ENCODE measurements at regions not wholly inside any gene's neighbourhood (a gene's known extent, or its start where the extent isn't known, plus 50 kb on each side); places are given as distances from the start of the nearest gene placed in this dataset.

- H3K4me1 Mint-ChIP-seq: no peaks in the 10 kb centered on the region
- no peaks in the 10 kb centered on the region for H3K36me3 Mint-ChIP-seq (ENCODE audit: low read depth)
- H3K27ac Mint-ChIP-seq: no peak overlapping the region
- peaks cover 40% of the 10 kb centered on the region for H3K27me3 Mint-ChIP-seq
- H3K9me3 Mint-ChIP-seq: no peaks in the 10 kb centered on the region
- H3K4me3 Mint-ChIP-seq: no peak overlapping the region
- ATAC-seq (replicated peaks): no peak
Measured at GRCh38 chr15:79172801-79173460, 82.4 kb upstream of the RASGRF1 start.

- H3K27ac Mint-ChIP-seq: no peak overlapping the region
Measured at GRCh38 chr15:79172032-79172481, 81.5 kb upstream of the RASGRF1 start.

GRCh38 chr15:79171320-79172031, 80.9 kb upstream of the RASGRF1 start:
- peaks cover 41% of the 10 kb centered on the region for H3K27me3 Mint-ChIP-seq
- H3K4me3 Mint-ChIP-seq: no peak overlapping the region

More at GRCh38 chr15:79172032-79172481, 81.5 kb upstream of the RASGRF1 start:
- H3K4me3 Mint-ChIP-seq: no peak overlapping the region
- H3K4me1 Mint-ChIP-seq: no peaks in the 10 kb centered on the region
- no peaks in the 10 kb centered on the region for H3K36me3 Mint-ChIP-seq (ENCODE audit: low read depth)
- peaks cover 44% of the 10 kb centered on the region for H3K27me3 Mint-ChIP-seq
- no peak for ATAC-seq (replicated peaks)
- no peaks in the 10 kb centered on the region for H3K9me3 Mint-ChIP-seq

GRCh38 chr15:79170256-79170664, 79.7 kb upstream of the RASGRF1 start:
- Mint-ChIP-seq H3K4me3 (no peak overlapping the region), H3K9me3 (no peaks in the 10 kb centered on the region), H3K36me3 (ENCODE audit: low read depth) (no peaks in the 10 kb centered on the region), H3K4me1 (no peaks in the 10 kb centered on the region), H3K27me3 (peaks cover 45% of the 10 kb centered on the region), H3K27ac (no peak overlapping the region)
- ATAC-seq (replicated peaks): no peak

More at GRCh38 chr15:79171320-79172031, 80.9 kb upstream of the RASGRF1 start:
- no peak for ATAC-seq (replicated peaks)
- Mint-ChIP-seq H3K27ac (no peak overlapping the region), H3K4me1 (no peaks in the 10 kb centered on the region), H3K36me3 (ENCODE audit: low read depth) (no peaks in the 10 kb centered on the region), H3K9me3 (no peaks in the 10 kb centered on the region)

- no peak overlapping the region for H3K27ac Mint-ChIP-seq
- H3K36me3 Mint-ChIP-seq (ENCODE audit: low read depth): no peaks in the 10 kb centered on the region
- peaks cover 49% of the 10 kb centered on the region for H3K27me3 Mint-ChIP-seq
- H3K4me3 Mint-ChIP-seq: no peak overlapping the region
- ATAC-seq (replicated peaks): no peak
- H3K9me3 Mint-ChIP-seq: no peaks in the 10 kb centered on the region
- no peaks in the 10 kb centered on the region for H3K4me1 Mint-ChIP-seq
Measured at GRCh38 chr15:79169526-79170133, 79.0 kb upstream of the RASGRF1 start.

- Mint-ChIP-seq H3K36me3 (ENCODE audit: low read depth) (no peaks in the 10 kb centered on the region), H3K9me3 (no peaks in the 10 kb centered on the region), H3K27me3 (peaks cover 53% of the 10 kb centered on the region), H3K4me1 (no peaks in the 10 kb centered on the region), H3K27ac (no peak overlapping the region), H3K4me3 (no peak overlapping the region)
- ATAC-seq (replicated peaks): no peak
Measured at GRCh38 chr15:79168922-79169456, 78.4 kb upstream of the RASGRF1 start.

- H3K27me3 Mint-ChIP-seq: peaks cover 48% of the 10 kb centered on the region
- no peak overlapping the region for H3K27ac Mint-ChIP-seq
- H3K4me1 Mint-ChIP-seq: no peaks in the 10 kb centered on the region
- no peaks in the 10 kb centered on the region for H3K9me3 Mint-ChIP-seq
- no peak overlapping the region for H3K4me3 Mint-ChIP-seq
- no peak for ATAC-seq (replicated peaks)
- H3K36me3 Mint-ChIP-seq (ENCODE audit: low read depth): no peaks in the 10 kb centered on the region
Measured at GRCh38 chr15:79167776-79168175, 77.2 kb upstream of the RASGRF1 start.

GRCh38 chr15:79166311-79166955, 75.9 kb upstream of the RASGRF1 start:
- Mint-ChIP-seq H3K9me3 (no peaks in the 10 kb centered on the region), H3K4me3 (no peak overlapping the region), H3K27ac (no peak overlapping the region), H3K27me3 (peaks cover 40% of the 10 kb centered on the region), H3K4me1 (no peaks in the 10 kb centered on the region), H3K36me3 (ENCODE audit: low read depth) (no peaks in the 10 kb centered on the region)
- ATAC-seq (replicated peaks): no peak

- Mint-ChIP-seq H3K4me1 (no peaks in the 10 kb centered on the region), H3K9me3 (no peaks in the 10 kb centered on the region), H3K36me3 (ENCODE audit: low read depth) (no peaks in the 10 kb centered on the region), H3K27me3 (peaks cover 29% of the 10 kb centered on the region), H3K4me3 (no peak overlapping the region), H3K27ac (no peak overlapping the region)
- ATAC-seq (replicated peaks): no peak
Measured at GRCh38 chr15:79164465-79164864, 73.9 kb upstream of the RASGRF1 start.

- peaks cover 26% of the 10 kb centered on the region for H3K27me3 Mint-ChIP-seq
- no peak overlapping the region for H3K4me3 Mint-ChIP-seq
- ATAC-seq (replicated peaks): no peak
- no peaks in the 10 kb centered on the region for H3K9me3 Mint-ChIP-seq
- no peaks in the 10 kb centered on the region for H3K4me1 Mint-ChIP-seq
- no peak overlapping the region for H3K27ac Mint-ChIP-seq
- H3K36me3 Mint-ChIP-seq (ENCODE audit: low read depth): no peaks in the 10 kb centered on the region
Measured at GRCh38 chr15:79164043-79164442, 73.5 kb upstream of the RASGRF1 start.

GRCh38 chr15:79163395-79163794, 72.8 kb upstream of the RASGRF1 start:
- H3K4me1 Mint-ChIP-seq: no peaks in the 10 kb centered on the region

GRCh38 chr15:79161837-79162508, 71.4 kb upstream of the RASGRF1 start:
- H3K27me3 Mint-ChIP-seq: peaks cover 16% of the 10 kb centered on the region
- no peak overlapping the region for H3K4me3 Mint-ChIP-seq
- no peak overlapping the region for H3K27ac Mint-ChIP-seq
- H3K4me1 Mint-ChIP-seq: no peaks in the 10 kb centered on the region
- no peaks in the 10 kb centered on the region for H3K36me3 Mint-ChIP-seq (ENCODE audit: low read depth)
- no peaks in the 10 kb centered on the region for H3K9me3 Mint-ChIP-seq
- ATAC-seq (replicated peaks): no peak

More at GRCh38 chr15:79163395-79163794, 72.8 kb upstream of the RASGRF1 start:
- Mint-ChIP-seq H3K36me3 (ENCODE audit: low read depth) (no peaks in the 10 kb centered on the region), H3K4me3 (no peak overlapping the region), H3K9me3 (no peaks in the 10 kb centered on the region), H3K27me3 (peaks cover 25% of the 10 kb centered on the region), H3K27ac (no peak overlapping the region)
- ATAC-seq (replicated peaks): no peak

GRCh38 chr15:79160211-79160610, 69.6 kb upstream of the RASGRF1 start:
- Mint-ChIP-seq H3K27ac (no peak overlapping the region), H3K4me1 (no peaks in the 10 kb centered on the region), H3K9me3 (no peaks in the 10 kb centered on the region), H3K27me3 (peaks cover 8% of the 10 kb centered on the region), H3K36me3 (ENCODE audit: low read depth) (no peaks in the 10 kb centered on the region), H3K4me3 (no peak overlapping the region)
- ATAC-seq (replicated peaks): no peak
